IPS DF 4.7 (cell line): ENCODE measurements at regions not wholly inside any gene's neighbourhood (a gene's known extent, or its start where the extent isn't known, plus 50 kb on each side); places are given as distances from the start of the nearest gene placed in this dataset.
"Not testable (repeated sequence)": the region's sequence is repeated elsewhere in the genome, so short reads cannot be mapped to it uniquely, and the experiment has no call there.

Experiments
- DNase-seq: peaks from one replicate; pipeline ENCODE4 v3.0.0-alpha.2; 2013; ENCODE audit warnings: low spot score; ENCODE audit errors: extremely low read depth

DNA sequence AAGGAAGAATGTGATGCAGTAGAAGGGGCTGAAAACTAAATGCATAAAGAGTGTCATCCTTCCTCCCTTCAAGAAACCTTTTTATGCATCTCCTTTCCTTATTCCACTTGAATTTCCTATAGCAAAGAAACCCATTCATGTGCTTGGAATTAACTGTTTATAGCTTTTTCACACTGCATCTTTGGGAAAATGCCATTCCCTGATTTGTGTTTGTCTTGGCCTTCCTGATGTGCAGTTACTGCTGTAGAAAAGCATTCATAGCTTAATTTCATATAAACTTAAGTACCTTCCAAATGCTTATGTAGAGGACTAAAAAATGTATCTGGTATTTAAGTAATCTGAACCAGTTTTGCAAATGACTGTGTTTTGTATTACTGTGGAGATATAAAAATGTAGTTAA is 61.8 kb downstream of the SDR9C7 start:
- DNase-seq, result no peak

DNA sequence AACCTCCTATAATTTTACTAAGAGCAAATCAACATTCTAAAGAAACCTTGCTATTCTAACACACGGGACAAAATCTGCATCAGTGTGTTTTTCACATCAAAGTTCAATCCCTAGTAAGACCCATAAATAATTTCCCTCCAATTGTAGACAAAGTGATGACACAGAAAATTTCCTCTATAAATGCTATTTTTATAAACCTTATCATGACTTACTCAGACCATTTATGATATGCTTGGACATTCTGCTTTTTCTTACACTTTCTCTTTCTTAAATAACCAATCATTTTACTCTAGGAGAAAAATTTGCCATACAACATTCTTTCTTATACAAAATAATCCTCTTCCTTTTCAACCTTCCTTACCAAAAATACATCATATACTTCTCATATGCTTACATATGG is 67.0 kb downstream of the SDR9C7 start:
- no peak for DNase-seq

DNA sequence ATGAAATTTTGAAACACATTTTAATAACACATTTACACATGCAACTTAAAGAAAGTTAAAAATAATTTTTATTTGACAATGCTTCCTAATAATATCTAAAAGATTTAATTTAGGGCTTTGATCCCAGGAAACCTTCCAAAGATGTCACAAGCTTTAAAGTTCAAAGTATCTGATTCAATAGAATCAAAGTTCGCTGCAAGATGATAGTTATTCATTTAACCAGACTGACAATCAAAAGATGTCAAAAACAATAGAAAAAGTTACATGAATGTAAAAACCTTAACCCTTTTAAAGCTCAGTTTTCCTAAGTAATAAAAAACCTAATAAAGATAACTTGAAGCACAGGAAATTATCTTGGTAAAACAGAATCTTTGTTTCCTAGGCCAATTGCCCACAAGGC is 67.7 kb downstream of the SDR9C7 start:
- DNase-seq, result no peak

DNA sequence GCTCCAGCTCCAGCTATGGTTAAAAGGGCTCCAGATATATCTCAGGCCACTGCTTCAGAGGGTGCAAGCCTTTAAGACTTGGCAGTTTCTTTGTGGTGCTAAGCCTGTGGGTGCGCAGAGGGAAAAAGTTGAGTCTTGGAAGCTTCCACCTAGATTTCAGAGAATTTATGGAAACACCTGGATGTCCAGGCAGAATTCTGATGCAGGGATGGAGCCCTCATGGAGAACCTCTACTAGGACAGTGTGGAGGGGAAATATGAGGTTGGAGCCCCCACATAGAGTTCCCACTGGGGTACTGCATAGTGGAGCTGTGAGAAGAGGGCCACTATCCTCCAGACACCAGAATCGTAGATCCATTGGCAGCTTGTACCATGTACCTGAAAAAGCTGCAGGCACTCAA is 69.9 kb downstream of the SDR9C7 start:
- DNase-seq, result no peak

DNA sequence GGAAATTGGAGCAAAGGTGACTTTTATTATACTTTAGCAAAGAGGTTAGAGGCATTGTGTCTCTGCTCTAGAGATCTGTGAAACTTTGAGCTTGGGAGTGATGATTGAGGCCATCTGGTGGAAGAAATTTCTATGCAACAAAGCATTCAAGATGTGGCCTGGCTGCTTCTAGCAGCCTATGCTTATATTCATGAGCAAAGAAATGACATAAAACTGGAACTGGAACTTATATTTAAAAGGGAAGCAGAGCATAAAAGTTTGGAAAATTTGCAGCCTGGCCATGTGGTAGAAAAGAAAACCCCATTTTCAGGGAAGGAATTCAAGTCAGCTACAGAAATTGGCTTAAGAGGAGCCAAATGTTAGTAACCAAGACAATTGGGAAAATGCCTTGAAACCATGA is 70.4 kb downstream of the SDR9C7 start:
- no peak for DNase-seq

GRCh38 chr12:56862264-56862663 is 71.9 kb downstream of the SDR9C7 start:
- no peak for DNase-seq

GRCh38 chr12:56853392-56853978 is 80.7 kb downstream of the SDR9C7 start:
- not testable (repeated sequence) for DNase-seq

GRCh38 chr12:56851462-56851861 is 82.7 kb downstream of the SDR9C7 start:
- no peak for DNase-seq

GRCh38 chr12:56840922-56841321 is 77.8 kb downstream of the HSD17B6 start:
- no peak for DNase-seq

DNA sequence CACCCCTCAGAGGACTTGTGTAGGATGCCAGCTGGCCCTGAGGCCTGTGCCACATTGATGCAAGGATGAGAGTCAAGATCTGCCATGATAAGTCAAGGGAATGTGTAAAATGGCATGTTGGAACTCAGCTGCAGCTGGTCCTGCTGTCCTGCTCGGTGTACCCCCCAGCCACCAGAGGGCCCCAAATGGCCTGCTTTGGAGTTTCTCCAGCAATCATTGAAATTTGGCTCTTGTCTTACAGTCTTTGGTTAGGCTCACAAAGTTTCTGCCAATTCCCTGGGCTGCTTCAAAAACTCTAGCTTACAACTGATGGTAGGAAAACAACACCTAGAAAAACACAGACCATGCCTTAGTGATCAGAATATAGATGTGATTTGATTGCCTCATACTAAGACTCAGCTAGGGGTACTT is 76.8 kb downstream of the HSD17B6 start:
- DNase-seq, result peak; percentile 19

- no peak for DNase-seq
Measured at GRCh38 chr12:56839489-56839848, 76.3 kb downstream of the HSD17B6 start.

- no peak for DNase-seq
Measured at GRCh38 chr12:56838621-56839488, 75.7 kb downstream of the HSD17B6 start.
